Muscle layer of duodenum (tissue), 2 donors: ENCODE measurements at regions not wholly inside any gene's neighbourhood (a gene's known extent, or its start where the extent isn't known, plus 50 kb on each side); places are given as distances from the start of the nearest gene placed in this dataset.

Experiments
- H3K27ac ChIP-seq: one replicate; pipeline ENCODE4 v1.7.0; 2013; ENCODE audit warnings: mild to moderate bottlenecking, low read length
- H3K27me3 ChIP-seq: one replicate; pipeline ENCODE4 v1.7.0; 2013; ENCODE audit warnings: low read depth, mild to moderate bottlenecking, control low read depth, low read length
- H3K36me3 ChIP-seq, 2 donors: one replicate each; pipeline ENCODE4 v1.7.0; 2013; ENCODE audit warnings: low read length in 2 of 2, control low read depth in 1 of 2, mild to moderate bottlenecking in 1 of 2; ENCODE audit not compliant: insufficient read depth in 2 of 2, control insufficient read depth in 1 of 2
- H3K4me1 ChIP-seq, 2 donors: one replicate each; pipeline ENCODE4 v1.7.0; 2013; ENCODE audit warnings: low read length in 2 of 2, mild to moderate bottlenecking in 2 of 2, control low read depth in 1 of 2, moderate library complexity in 1 of 2; ENCODE audit not compliant: insufficient read depth in 2 of 2, control insufficient read depth in 1 of 2
- H3K4me3 ChIP-seq, 2 donors: one replicate each; pipeline ENCODE4 v1.7.0; 2013; ENCODE audit warnings: low read length in 2 of 2, low read depth in 1 of 2, mild to moderate bottlenecking in 1 of 2
- H3K9me3 ChIP-seq, 2 donors: one replicate each; pipeline ENCODE4 v1.7.0; 2013; ENCODE audit warnings: low read length in 2 of 2, control low read depth in 1 of 2, mild to moderate bottlenecking in 1 of 2; ENCODE audit not compliant: control insufficient read depth in 1 of 2
- donor health status: healthy.

DNA sequence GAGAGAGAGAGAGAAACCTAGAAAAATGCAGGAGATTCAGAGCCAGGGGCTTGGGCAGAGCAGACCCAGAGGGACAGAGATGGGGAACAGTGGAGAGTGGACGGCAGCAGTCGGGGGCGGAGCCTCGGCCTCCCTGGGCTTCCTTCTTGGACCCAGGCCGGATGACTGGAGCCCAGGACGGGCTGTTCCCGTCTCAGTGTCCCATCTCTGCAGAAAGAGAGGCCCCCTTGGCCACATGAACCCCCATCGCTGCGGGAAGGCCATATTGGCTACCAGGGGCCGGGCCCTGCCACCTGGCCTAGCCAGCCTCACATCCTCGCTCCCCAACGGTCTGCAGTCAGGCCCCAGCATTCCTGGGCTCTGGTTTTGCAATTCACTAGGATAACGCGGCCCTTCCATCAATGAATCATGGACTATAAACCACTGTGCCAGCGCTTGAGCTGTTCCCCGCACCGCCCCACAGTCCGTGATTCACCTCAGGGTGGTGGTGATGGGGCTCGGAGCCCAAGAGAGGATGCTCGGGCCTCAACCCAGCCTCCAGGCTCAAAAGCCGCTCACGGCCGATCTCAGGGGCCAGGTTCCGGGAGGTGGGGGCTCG, 116.5 kb downstream of the RFLNA start:
- peaks cover 11 to 13% of the 10 kb centered on the region in 2 donors for H3K36me3 ChIP-seq
- no peak overlapping the region for H3K27ac ChIP-seq
- H3K4me3 ChIP-seq, result no peak overlapping the region
- peaks cover 5 to 42% of the 10 kb centered on the region in 2 donors for H3K4me1 ChIP-seq
- no peaks in the 10 kb centered on the region for H3K27me3 ChIP-seq
- no peaks in the 10 kb centered on the region for H3K9me3 ChIP-seq

DNA sequence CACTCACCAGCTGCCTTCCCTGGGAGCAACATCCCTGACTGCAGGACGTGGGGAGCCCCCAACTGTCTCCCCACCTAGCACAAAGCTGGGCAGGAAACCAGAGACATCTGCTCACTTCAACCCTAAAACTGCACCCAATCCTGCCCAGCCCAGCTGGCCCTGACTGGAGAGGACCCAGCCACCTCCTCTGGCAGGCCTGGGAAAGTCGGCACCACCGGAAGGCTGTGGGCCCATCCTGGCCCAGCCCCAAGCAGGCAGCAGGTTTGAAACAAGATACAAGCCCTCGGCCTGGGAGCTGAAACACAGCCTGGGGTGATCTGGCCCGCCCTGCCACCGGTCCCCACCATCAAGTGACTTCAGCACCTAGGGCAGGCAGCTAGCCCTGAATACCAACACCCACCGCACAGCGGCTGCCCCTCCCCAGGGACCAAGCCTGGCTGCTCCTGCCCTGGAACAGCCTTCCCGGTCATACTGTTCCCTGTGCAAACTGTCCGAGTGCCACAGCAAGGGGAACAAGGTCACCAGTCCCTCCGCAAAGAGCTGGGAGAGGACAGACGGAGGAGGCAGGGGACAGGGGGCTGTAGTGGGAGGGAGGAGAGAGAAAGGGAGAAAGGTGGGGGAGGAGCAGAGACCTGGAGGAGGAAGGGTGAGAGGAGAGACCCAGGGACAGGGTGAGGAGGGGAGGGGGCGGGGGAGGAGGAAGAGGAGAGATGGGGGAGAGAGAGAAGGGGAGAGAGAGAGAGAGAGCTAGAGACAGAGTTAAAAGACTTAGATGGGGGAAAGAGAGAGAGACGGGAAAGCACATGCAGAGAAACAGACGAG, 115.7 kb downstream of the RFLNA start:
- no peaks in the 10 kb centered on the region for H3K27me3 ChIP-seq
- no peaks in the 10 kb centered on the region for H3K9me3 ChIP-seq
- H3K36me3 ChIP-seq, result peaks cover 11 to 18% of the 10 kb centered on the region in 2 donors
- peak overlapping the region; percentile 43 for H3K27ac ChIP-seq
- peaks cover 5 to 42% of the 10 kb centered on the region in 2 donors for H3K4me1 ChIP-seq
- no peak overlapping the region for H3K4me3 ChIP-seq

DNA sequence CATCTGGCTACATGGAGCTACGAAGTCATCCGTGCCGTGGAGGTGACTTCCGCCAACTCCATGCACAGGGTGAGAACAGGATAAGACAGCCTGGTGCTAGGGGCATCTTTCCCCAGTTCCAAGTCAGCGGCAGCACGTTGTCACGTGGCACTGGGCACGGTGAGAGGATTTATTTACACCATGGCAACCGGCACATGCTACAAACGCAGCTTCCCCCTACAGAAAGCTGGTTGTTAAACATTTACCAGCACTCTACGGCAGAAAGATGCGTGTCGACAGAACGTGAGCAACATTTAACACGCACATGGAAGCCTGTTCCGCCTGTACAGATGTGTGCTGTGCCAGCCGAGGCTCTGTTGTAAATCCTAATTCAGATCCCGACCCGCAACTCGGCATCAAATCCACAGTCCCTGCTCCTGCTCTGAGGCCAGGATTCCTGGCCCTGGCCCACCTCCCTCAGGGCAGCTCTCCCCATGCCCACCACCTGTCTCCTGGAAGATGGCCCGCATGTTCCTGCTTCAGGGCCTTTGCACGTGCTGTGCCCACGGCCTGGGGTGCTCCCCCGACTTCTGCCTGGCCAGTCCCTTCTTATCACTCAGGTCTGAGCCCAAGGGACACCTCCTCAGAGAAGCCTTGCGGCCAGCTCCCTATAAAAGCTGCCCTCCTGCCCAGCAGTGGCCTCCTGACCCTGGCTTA, 114.1 kb downstream of the RFLNA start:
- H3K27me3 ChIP-seq, result no peaks in the 10 kb centered on the region
- H3K4me3 ChIP-seq, result no peak overlapping the region
- H3K27ac ChIP-seq, result peak overlapping the region; percentile 4
- no peaks in the 10 kb centered on the region for H3K9me3 ChIP-seq
- peaks cover 9 to 54% of the 10 kb centered on the region in 2 donors for H3K4me1 ChIP-seq
- peaks cover 12 to 15% of the 10 kb centered on the region in 2 donors for H3K36me3 ChIP-seq

DNA sequence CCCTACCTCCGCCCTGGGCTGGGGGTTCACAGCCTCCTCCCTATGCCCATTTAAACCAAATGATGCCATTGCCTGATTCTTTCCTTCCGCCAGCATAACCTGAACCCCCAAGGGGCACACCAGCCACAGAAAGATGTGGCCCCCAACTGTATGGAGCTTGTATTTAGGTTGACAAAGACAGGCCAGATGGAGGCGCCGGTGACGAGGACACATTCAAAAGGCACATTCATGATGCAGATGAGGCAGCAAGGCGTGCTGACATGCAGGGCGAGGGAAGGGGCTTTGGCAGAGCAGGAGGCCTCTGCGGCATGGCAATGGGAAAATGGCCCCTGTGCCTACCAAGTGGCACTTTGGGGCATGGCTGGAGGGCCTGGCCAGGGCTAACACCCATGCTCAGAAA, 112.2 kb downstream of the RFLNA start:
- H3K4me3 ChIP-seq, result no peak overlapping the region
- peaks cover 9 to 53% of the 10 kb centered on the region in 2 donors for H3K4me1 ChIP-seq
- H3K9me3 ChIP-seq, result no peaks in the 10 kb centered on the region
- no peak overlapping the region for H3K27ac ChIP-seq
- H3K36me3 ChIP-seq, result peaks cover 15% of the 10 kb centered on the region in 2 donors
- no peaks in the 10 kb centered on the region for H3K27me3 ChIP-seq

DNA sequence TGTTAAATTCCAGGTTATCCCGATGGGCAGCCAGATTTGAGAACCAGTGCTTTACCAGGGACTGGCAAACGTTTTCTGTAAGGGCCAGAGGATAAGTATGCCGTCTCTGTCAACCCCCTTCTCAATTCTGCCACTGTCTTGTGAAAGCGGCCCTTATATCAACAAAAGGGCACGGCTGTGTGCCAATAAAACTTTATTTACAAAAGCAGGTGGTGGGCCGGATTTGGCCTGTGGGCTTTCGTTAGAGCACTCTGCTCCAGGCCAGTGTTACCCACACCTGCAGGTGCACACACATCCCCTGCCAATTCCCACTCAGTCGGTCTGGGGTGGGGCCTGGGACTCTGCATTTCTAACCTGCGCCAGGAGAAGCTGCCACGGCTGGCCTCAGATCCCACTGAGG, 111.2 kb downstream of the RFLNA start:
- no peaks in the 10 kb centered on the region for H3K27me3 ChIP-seq
- no peak overlapping the region for H3K4me3 ChIP-seq
- peaks cover 9 to 51% of the 10 kb centered on the region in 2 donors for H3K4me1 ChIP-seq
- H3K27ac ChIP-seq, result no peak overlapping the region
- H3K36me3 ChIP-seq, result peaks cover 22 to 25% of the 10 kb centered on the region in 2 donors
- H3K9me3 ChIP-seq, result no peaks in the 10 kb centered on the region

DNA sequence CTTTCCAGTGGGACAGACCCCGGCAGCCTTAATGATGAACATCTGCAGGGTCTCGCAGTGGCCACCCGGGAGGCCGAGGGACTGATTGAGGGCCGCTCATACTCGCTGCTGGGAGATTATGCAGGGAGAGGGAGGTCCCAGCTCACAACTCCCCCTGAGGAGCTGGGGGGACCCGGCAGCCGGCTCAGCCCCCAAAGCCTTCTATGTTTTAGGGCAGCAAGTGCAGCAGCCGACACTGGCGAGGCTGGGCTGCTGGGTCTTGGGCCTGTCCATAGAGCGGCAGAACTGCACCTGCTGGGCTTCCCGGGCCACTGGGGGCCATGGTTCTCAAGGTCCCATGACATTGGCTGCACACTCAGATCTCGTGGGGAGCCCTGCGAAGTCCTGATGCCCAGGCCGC, 110.7 kb downstream of the RFLNA start:
- Histone ChIP-seq H3K9me3 (no peaks in the 10 kb centered on the region), H3K27ac (no peak overlapping the region), H3K27me3 (no peaks in the 10 kb centered on the region), H3K4me1 (peaks cover 7 to 49% of the 10 kb centered on the region in 2 donors), H3K36me3 (peaks cover 22 to 27% of the 10 kb centered on the region in 2 donors), H3K4me3 (no peak overlapping the region)

DNA sequence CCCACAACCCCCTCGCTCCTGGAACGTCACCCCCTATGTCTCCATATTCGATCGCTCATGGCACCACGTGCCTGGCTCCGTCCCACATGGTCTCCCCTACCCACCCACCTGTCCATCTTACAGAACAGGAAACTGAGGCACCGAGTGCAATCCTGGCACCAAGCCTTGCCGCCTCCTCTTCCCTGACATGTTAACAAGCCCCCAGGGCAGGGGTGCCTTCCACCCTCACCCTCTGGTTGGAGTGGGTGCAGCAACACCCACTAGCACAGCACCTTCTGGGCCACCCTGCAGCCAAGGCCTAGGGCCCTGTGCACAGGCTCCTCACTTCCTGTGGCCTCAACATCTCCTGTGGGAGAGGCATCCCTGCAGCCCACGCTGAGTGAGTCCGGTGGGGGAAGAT, 110.3 kb downstream of the RFLNA start:
- H3K9me3 ChIP-seq, result no peaks in the 10 kb centered on the region
- H3K36me3 ChIP-seq, result peaks cover 22 to 32% of the 10 kb centered on the region in 2 donors
- peaks cover 4 to 49% of the 10 kb centered on the region in 2 donors for H3K4me1 ChIP-seq
- H3K4me3 ChIP-seq, result no peak overlapping the region
- no peaks in the 10 kb centered on the region for H3K27me3 ChIP-seq
- H3K27ac ChIP-seq, result no peak overlapping the region

DNA sequence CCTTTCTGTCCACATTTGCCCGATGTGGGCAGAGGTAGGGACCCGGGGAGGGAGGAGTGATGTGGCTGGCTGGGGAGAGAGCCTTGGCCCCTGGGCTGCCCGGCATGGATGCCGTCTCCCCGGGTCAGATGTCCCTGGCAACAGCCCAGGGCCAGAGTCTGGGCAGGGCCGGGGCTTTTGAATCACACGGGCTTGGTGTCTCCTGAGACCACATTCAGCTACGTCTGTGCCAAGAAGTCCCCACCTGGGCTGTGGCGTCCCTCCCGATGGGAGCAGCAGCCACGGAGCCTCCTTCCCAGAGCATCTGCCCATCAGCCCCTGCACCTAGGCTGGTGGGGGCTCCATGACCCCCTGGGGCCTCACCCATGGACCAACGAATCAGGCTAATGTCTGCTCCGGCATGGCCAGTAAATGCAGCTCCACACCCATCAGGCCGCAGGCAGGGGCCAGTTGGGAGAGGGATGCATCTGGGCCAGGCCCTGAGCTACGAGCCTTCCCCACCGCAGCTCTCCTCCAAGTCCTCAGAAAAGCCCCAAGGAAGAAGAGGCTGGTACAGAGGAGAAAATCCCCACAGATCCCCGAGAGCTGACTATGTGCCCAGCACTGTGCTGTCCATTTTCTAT, 109.4 kb downstream of the RFLNA start:
- H3K27ac ChIP-seq, result no peak overlapping the region

DNA sequence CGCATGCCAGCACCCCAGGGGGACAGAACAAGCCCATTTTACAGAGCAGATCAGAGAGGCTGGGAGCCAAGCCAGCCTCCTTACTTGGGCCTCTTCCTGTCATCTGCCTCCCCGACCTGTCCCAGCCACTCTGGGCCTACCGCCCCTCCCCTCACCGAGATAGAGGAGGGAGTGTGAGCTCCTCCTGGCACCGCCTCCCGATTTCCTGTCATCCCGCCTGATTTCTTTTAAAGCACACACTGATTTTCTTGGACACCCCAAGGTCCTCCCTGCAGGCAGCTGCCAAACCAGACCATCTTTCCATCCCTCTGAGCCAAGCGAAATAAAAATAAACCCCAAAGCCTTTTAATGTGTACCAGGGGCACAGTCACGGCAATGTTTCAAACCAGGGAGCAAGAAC, 108.4 kb downstream of the RFLNA start:
- Histone ChIP-seq H3K27me3 (no peaks in the 10 kb centered on the region), H3K4me1 (peaks cover 4 to 65% of the 10 kb centered on the region in 2 donors), H3K9me3 (no peaks in the 10 kb centered on the region), H3K36me3 (peaks cover 17 to 26% of the 10 kb centered on the region in 2 donors), H3K27ac (no peak overlapping the region), H3K4me3 (peak overlapping the region in 1 of 2 donors; percentile 6)

More for the DNA sequence above, 109.4 kb downstream of the RFLNA start:
- Histone ChIP-seq H3K4me1 (peaks cover 4 to 55% of the 10 kb centered on the region in 2 donors), H3K36me3 (peaks cover 22 to 29% of the 10 kb centered on the region in 2 donors), H3K4me3 (peak overlapping the region in 1 of 2 donors; percentile 6), H3K27me3 (no peaks in the 10 kb centered on the region), H3K9me3 (no peaks in the 10 kb centered on the region)

DNA sequence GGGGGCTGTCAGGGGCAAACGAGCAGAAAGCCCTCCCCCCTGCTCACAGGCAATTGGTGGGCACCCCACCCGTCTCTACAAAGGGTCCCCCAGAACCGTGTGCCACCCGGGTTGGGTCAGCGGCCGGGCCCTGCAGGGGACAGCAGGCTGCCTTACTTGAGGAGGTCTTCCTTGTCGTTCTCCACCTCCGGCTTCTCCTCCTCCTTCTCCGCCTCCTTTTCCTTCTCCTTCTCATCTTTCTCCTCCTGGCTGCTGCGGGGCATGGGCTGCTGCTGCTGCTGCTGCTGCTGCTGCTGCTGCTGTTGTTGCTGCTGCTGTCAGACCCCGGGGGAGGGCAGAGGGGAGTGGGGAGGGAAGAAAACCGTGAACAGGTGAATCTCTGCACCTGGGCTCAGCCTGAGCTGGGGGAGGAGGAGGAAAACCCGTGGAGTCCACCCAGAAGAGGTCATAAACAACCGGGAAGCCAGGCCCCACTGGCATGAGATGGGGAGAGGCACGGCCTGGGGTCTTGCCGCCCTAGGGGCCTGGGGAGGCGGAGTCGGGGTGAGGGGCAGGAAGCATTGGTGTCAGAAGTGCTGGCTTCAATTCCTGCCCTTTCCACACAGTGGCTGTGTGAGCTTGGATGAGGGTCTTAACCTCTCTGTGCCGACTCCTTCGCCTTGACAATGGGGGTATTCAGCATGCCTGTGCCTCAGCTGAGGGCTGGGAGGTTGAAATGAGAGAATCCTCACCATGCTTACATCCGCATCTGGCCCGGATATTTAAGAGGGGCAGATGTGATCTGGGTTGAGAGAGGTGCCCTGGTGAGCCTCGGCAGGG, 107.6 kb downstream of the RFLNA start:
- Histone ChIP-seq H3K27me3 (no peaks in the 10 kb centered on the region), H3K27ac (no peak overlapping the region), H3K9me3 (no peaks in the 10 kb centered on the region), H3K4me1 (peaks cover 4 to 73% of the 10 kb centered on the region in 2 donors), H3K4me3 (no peak overlapping the region), H3K36me3 (peaks cover 23 to 26% of the 10 kb centered on the region in 2 donors)
